Mucosa of gallbladder (tissue), 1 donor: ENCODE measurements at regions not wholly inside any gene's neighbourhood (a gene's known extent, or its start where the extent isn't known, plus 50 kb on each side); places are given as distances from the start of the nearest gene placed in this dataset.
A peak's percentile ranks its signal among the peaks of the same experiment; 100 is the strongest.

Source experiments
- DNase-seq: peaks from one replicate; pipeline ENCODE4 v3.0.0-alpha.2; 2020; ENCODE audit warnings: low spot score
- donor health status: DM: no; HTN: no; CAD: no.

- DNase-seq: no peak
Observed at GRCh38 chr2:204428675-204429074, 116.6 kb upstream of the PARD3B start.

- DNase-seq: no peak
Observed at GRCh38 chr2:204431529-204431928, 113.7 kb upstream of the PARD3B start.

DNA sequence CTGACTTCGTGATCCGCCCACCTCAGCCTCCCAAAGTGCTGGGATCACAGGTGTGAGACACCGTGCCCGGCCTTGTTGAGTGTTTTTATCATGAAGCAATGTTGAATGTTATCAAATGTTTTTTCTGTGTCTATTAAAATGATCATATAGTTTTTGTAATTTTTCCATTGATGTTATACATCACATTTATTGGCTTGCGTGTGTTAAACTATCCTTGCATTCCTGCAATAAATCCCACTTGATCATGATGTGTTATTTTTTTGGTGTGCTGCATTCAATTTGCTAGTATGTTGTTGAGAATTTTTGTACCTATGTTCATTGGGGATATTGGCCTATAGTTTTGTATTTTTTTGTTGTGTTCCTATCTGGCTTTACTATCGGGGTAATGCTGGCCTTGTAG is 113.1 kb upstream of the PARD3B start:
- DNase-seq: no peak

DNA sequence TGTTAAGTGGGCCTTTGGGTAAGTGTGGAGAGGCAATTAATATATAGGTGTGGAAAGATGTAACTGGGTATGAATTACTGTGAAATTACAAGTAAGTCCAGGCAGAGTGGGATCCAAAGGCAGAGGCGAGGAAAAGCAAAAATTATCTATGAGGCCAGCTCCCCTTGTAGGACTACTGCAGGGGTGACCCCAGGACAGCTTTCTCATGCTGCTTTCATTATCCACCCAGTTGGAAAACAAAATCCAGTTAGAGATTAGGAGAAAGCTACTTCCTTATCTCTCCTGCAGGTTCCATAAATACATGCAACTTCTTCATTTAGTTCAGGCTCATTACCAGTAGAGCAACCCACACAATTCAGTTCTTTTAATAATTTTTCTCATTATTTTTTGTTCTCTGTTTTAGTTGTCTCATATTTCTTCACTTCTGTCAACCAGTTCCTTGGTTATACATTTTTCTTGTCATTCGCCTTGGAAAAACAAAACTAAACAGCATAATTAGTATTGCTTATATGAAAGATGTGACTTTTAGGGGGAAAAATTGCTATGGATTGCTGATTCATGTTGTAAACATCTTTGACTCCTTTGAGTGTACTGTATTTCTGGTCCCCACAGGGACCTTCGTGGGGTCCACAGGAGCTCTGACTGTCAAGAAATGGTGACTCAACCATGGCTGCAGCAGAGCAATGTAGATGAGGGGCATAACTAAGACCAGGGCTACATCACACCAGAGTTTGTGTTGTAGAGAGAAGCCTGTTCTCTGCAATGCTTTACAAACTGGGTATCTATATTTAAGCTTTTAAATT is 110.4 kb upstream of the PARD3B start:
- no peak for DNase-seq

- no peak for DNase-seq
Observed at GRCh38 chr2:204436230-204436629, 109.0 kb upstream of the PARD3B start.

GRCh38 chr2:204437408-204437807 is 107.9 kb upstream of the PARD3B start:
- DNase-seq: no peak

DNA sequence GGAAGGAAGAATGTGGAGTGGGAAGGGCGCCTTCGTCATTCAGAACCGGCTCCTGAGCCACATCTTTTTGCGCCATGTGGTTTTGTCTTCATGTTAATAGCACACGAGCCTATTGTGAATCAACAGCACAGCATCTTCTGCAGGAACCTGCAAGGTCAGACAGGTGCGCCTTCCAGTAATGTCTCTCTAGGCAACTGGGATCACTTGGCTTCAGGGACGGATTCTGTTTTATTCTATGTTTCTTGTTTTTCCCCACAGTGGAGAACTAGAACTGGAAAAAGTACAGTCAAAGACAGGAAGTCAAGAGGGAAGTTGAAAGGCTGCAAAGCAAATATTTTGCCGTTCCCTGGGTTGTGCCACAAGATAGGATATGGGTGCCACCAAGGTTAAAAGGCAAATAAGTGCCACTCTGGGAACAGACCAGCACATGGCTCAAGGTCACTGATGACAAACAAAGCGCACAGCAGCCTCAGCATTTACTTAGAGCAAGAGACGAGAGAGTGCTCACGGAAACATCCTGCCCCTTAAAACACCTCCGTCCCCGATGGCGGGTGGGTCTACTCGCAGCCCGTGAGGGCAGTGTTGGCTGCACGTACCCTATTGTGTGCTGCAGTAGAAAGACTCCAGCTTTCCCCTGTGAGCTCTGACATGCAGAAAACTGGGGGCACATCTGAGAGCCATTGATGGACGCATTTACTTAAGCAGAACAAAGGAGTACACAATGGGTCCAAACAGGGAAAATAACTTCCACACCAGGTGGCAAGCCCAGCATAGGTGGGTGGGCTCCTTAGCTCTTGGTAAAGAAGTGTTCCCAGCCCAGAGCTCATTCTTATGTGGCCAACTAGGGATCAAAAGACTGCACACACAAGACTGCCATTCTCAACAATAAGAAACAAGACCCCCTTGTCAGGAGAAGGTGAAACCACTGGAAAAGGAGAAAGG is 107.2 kb upstream of the PARD3B start:
- no peak for DNase-seq

DNA sequence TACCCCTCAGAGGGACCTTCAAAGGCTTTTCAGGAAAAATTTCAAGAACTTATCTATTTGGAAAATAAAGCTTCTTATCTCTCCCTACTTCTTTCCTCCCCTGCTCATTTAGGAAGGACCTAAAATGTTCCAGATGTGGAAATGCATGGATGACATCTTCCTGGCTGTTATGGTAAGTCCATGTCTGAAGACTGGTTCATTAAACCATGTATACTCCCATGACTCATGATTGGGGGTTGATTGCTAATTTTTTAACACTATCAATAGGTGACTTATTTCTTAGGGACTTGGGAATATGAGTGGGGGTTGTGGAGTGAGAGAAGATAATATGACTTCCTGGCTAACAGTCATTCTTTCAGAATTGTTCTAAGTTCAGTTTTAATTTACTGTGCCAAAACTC is 104.0 kb upstream of the PARD3B start:
- DNase-seq: no peak

- no peak for DNase-seq
Observed at GRCh38 chr2:204445149-204445548, 100.1 kb upstream of the PARD3B start.

- DNase-seq: no peak
Observed at GRCh38 chr2:204447722-204448121, 97.6 kb upstream of the PARD3B start.

DNA sequence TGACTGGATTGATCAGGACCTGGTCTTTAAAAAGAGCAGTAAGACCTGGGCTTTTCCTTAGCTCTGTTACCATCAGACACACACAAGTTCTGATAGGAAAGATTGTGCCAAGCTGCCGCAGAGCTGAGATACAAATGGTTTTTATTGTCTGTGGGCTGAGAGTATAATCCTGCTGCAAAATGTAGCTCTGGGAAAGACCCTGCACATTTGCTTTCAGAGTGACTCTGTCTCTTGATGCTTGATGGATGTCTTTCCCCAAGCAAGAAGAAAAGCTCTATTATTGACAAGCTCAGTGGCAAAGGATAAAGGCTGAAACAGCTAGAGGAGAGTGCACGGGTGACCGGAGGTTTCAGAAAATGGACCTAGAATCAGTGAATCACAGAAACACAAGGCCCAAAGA is 95.3 kb upstream of the PARD3B start:
- no peak for DNase-seq

DNA sequence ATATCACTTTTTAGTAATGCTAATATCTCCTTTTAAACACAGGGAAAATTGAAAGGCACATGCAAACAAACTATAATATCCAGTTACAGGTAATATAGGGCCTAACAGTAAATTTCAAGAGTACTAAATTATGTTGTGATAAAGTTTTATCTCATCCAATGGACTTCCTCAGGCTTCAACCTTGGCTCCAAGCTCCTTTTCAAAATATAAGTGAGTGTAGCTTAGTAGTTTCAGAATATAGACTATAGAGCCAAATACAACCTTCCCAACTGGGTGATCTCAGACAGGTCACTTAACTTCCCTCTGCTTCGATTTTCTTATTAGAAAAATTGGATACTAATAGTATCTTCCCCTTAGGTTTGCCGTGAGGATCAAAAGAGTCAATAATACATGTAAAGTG is 93.5 kb upstream of the PARD3B start:
- DNase-seq: no peak

GRCh38 chr2:204452464-204453023 is 92.7 kb upstream of the PARD3B start:
- DNase-seq: peak; percentile 34

GRCh38 chr2:204453730-204454167 is 91.5 kb upstream of the PARD3B start:
- peak; percentile 34 for DNase-seq

DNA sequence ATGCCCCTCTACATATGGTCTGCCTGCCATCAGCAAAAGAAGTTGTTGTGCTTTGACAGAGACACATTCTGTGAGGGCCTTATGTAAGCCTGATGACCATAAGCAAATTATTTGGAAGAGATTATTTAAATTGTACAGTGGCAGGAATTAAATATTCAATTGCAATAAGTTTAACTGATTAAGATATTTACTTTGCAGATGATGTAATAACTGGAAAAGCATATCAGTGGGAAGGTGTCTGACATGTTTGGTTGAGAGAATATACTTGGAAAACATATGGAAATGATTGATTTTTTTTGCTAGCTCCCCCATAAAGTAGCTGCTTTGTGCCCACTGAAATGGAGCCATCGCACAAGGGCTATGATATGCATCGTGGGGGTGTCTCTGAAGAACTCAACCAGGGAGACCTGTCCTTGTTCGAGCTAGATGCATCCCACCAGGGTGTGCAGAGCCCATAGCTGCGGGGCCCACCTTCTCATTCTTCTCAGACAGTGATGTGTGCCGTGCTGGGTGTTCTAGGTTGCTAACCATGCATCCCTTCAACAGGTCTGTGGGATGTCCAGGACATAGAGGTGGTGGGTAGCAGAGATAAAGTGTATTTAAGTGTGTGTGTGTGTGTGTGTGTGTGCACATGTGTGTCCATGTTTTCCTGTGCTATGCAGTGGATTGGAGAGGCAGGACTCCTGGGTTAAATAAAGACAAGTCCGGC is 90.4 kb upstream of the PARD3B start:
- no peak for DNase-seq

GRCh38 chr2:204468746-204469429 is 76.4 kb upstream of the PARD3B start:
- DNase-seq: no peak

DNA sequence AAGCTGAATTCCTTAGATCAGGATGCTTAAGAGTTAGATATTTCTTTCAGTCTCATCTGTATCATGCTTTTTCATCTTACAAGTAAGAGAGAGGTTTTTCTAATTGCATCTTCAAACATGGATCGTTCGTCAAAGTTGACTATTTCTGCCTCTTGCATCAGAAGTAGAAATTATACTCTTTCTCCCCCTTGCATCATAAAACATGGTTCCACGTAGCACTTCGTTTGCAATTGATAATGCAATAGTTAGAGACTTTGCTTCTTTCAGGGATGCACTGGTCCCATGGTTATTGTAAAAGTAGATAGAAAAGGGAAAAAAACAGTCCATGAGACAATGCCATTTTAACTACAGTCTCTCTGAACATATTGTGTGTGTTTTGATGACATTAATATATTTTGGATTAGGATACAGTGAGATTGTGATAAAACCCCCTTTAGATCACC is 75.1 kb upstream of the PARD3B start:
- no peak for DNase-seq

DNA sequence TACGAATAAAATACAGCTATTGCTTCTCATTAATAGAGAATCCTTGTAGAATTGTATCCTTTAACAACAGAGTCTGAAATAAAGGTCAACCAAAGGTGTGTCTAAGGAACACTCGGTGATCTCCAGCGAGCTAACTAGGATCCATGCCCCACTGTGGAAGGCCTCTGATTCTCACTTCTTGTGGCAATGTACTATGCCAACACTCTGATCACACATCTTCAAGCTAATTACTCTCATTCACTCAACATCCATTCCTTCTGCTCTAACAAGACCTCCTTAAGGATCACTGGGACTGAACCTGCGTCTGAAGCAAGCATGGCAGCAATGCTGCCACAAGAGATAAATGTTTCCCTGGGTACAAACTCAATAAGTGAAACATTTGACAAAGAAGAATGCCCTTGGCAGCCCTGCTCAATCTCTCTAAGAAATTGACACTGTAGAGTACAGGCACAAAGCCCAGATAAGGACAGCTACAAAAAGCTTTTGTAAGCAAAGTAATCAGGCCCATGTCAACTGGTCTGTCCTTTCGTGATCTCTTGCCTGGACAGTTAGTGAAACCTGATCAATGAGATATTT is 74.6 kb upstream of the PARD3B start:
- no peak for DNase-seq

GRCh38 chr2:204472375-204472774 is 72.9 kb upstream of the PARD3B start:
- DNase-seq: no peak

DNA sequence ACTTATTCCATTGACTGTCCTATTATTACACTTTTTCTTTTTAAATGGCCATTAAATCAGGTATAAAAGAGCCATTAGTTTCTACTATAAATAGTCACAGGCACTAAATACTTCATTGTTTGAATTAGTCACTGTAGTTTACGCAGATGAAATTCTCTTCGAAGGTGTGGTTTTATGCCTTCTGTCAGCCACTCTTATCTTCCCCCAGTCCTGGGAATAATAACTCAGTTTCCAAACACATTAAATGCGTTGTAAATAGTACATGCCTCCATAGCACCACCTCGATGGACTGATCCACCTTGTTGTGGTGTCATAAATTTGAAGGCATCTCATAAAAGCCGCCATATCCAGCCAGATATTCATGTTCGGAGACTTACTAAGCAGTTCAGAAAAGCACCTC is 72.1 kb upstream of the PARD3B start:
- no peak for DNase-seq

- DNase-seq: no peak
Observed at GRCh38 chr2:204475399-204475798, 69.9 kb upstream of the PARD3B start.
